GM19395 (cell line): ENCODE measurements at regions not wholly inside any gene's neighbourhood (a gene's known extent, or its start where the extent isn't known, plus 50 kb on each side); places are given as distances from the start of the nearest gene placed in this dataset.
"Not testable (repeated sequence)": the region's sequence is repeated elsewhere in the genome, so short reads cannot be mapped to it uniquely, and the experiment has no call there.

Experiments
- ATAC-seq: cut with Tn5 transposase; IDR thresholded peaks from one replicate; pipeline ENCODE4 v1.9.1; 2021; ENCODE audit warnings: mild to moderate bottlenecking, moderate library complexity; ENCODE audit not compliant: unreplicated experiment

- ATAC-seq = not testable (repeated sequence)
Observed at GRCh38 chr5:101283938-101284337, 380.9 kb upstream of the ST8SIA4 start.

- no peak for ATAC-seq
Observed at GRCh38 chr5:101278917-101279316, 375.8 kb upstream of the ST8SIA4 start.

- ATAC-seq = no peak
Observed at GRCh38 chr5:101278011-101278687, 375.1 kb upstream of the ST8SIA4 start.

GRCh38 chr5:101271945-101272344, 368.9 kb upstream of the ST8SIA4 start:
- ATAC-seq = no peak

- ATAC-seq = no peak
Observed at GRCh38 chr5:101271416-101271815, 368.3 kb upstream of the ST8SIA4 start.

- no peak for ATAC-seq
Observed at GRCh38 chr5:101260857-101261256, 357.8 kb upstream of the ST8SIA4 start.

GRCh38 chr5:101253096-101253495, 350.0 kb upstream of the ST8SIA4 start:
- ATAC-seq = no peak

- no peak for ATAC-seq
Observed at GRCh38 chr5:101244621-101245020, 341.5 kb upstream of the ST8SIA4 start.

- ATAC-seq = no peak
Observed at GRCh38 chr5:101212942-101213514, 309.9 kb upstream of the ST8SIA4 start.

GRCh38 chr5:101206534-101206933, 303.5 kb upstream of the ST8SIA4 start:
- no peak for ATAC-seq

GRCh38 chr5:101205065-101205464, 302.0 kb upstream of the ST8SIA4 start:
- ATAC-seq = not testable (repeated sequence)

- ATAC-seq = not testable (repeated sequence)
Observed at GRCh38 chr5:101180365-101180764, 277.3 kb upstream of the ST8SIA4 start.

GRCh38 chr5:101176605-101177004, 273.5 kb upstream of the ST8SIA4 start:
- no peak for ATAC-seq

- no peak for ATAC-seq
Observed at GRCh38 chr5:101174981-101175380, 271.9 kb upstream of the ST8SIA4 start.

GRCh38 chr5:101163088-101163487, 260.0 kb upstream of the ST8SIA4 start:
- ATAC-seq = no peak

- ATAC-seq = no peak
Observed at GRCh38 chr5:101160002-101160401, 256.9 kb upstream of the ST8SIA4 start.

- no peak for ATAC-seq
Observed at GRCh38 chr5:101159006-101159405, 255.9 kb upstream of the ST8SIA4 start.

GRCh38 chr5:101153526-101153925, 250.4 kb upstream of the ST8SIA4 start:
- no peak for ATAC-seq

GRCh38 chr5:101143526-101143925, 240.4 kb upstream of the ST8SIA4 start:
- ATAC-seq = no peak

GRCh38 chr5:101142102-101142501, 239.0 kb upstream of the ST8SIA4 start:
- no peak for ATAC-seq

GRCh38 chr5:101136454-101136853, 233.4 kb upstream of the ST8SIA4 start:
- ATAC-seq = no peak

- no peak for ATAC-seq
Observed at GRCh38 chr5:101123363-101123762, 220.3 kb upstream of the ST8SIA4 start.

GRCh38 chr5:101112645-101113044, 209.6 kb upstream of the ST8SIA4 start:
- ATAC-seq = no peak
